SK-N-SH (cell line): ENCODE measurements at regions not wholly inside any gene's neighbourhood (a gene's known extent, or its start where the extent isn't known, plus 50 kb on each side); places are given as distances from the start of the nearest gene placed in this dataset.

Experiments used
- CTCF ChIA-PET: fragments of 300-600, 350-600 bp; formaldehyde crosslinking; extraction: SDS; loops from one replicate; lab custom pipeline; 2021; lab: Yijun Ruan, JAX
- POLR2A ChIA-PET: fragments of 350-600 bp; sonication (Branson Sonifier 250); formaldehyde crosslinking; extraction: SDS; loops from one replicate; lab custom pipeline; 2020; ENCODE audit warnings: antibody characterized with exemption, inconsistent platforms; lab: Yijun Ruan, JAX
- DNase-seq: peaks from one replicate; pipeline ENCODE4 v3.0.0; 2012
- H2AFZ ChIP-seq: fragments of 200-600 bp; sonication (generic); 2 replicates; pipeline ENCODE4 v1.8.1; 2016; ENCODE audit warnings: antibody characterized with exemption, mild to moderate bottlenecking, low read depth
- H3F3A ChIP-seq: fragments of 200-600 bp; sonication (generic); replicated peaks from 2 replicates; pipeline ENCODE3; 2016; ENCODE audit warnings: antibody characterized with exemption, mild to moderate bottlenecking; ENCODE audit not compliant: insufficient read depth
- H3K27ac ChIP-seq, 2 experiments: fragments of 200-500 bp in 1 of 2; fragments of 200-600 bp in 1 of 2; sonication (Bioruptor generic) in 1 of 2; sonication (generic), shearing (Covaris generic) in 1 of 2; 2 replicates each; pipeline versions ENCODE4 v1.5.1 to v1.6.1; 2014 to 2016; ENCODE audit warnings: low read depth in 2 of 2, inconsistent platforms in 1 of 2, low read length in 1 of 2, mild to moderate bottlenecking in 1 of 2, mixed read lengths in 1 of 2
- H3K27me3 ChIP-seq: fragments of 200-600 bp; sonication (generic), shearing (Covaris generic); 2 replicates; pipeline ENCODE4 v1.6.1; 2016; ENCODE audit warnings: mixed run types; ENCODE audit not compliant: insufficient read depth
- H3K36me3 ChIP-seq, 2 experiments: fragments of 200-500 bp in 1 of 2; fragments of 200-600 bp in 1 of 2; sonication (Bioruptor generic) in 1 of 2; sonication (generic) in 1 of 2; replicated peaks in 1 of 2; 2 replicates each; pipeline versions ENCODE3 to v1.5.1; 2014 to 2016; ENCODE audit warnings: low read length in 1 of 2, mild to moderate bottlenecking in 1 of 2; ENCODE audit not compliant: insufficient read depth in 2 of 2, control insufficient read depth in 1 of 2
- H3K4me1 ChIP-seq, 2 experiments: fragments of 200-500 bp in 1 of 2; fragments of 200-600 bp in 1 of 2; sonication (Bioruptor generic) in 1 of 2; sonication (generic), shearing (Covaris generic) in 1 of 2; 2 replicates each; pipeline versions ENCODE4 v1.5.1 to v1.6.1; 2014 to 2016; ENCODE audit warnings: low read depth in 1 of 2, low read length in 1 of 2, mixed run types in 1 of 2; ENCODE audit not compliant: insufficient read depth in 2 of 2, control insufficient read depth in 1 of 2
- H3K4me2 ChIP-seq: fragments of 200-600 bp; sonication (generic), shearing (Covaris generic); 2 replicates; pipeline ENCODE4 v1.6.1; 2017; ENCODE audit warnings: mixed run types
- H3K4me3 ChIP-seq, 2 experiments: fragments of 200-500 bp in 1 of 2; fragments of 200-600 bp in 1 of 2; sonication (Bioruptor generic) in 1 of 2; sonication (generic), shearing (Covaris generic) in 1 of 2; 2 replicates each; pipeline versions ENCODE4 v1.5.1 to v1.8.1; 2014 to 2016; ENCODE audit warnings: low read depth in 2 of 2, inconsistent platforms in 1 of 2, low read length in 1 of 2, mild to moderate bottlenecking in 1 of 2, mixed read lengths in 1 of 2, moderate library complexity in 1 of 2
- H3K79me2 ChIP-seq: fragments of 200-600 bp; sonication (generic); 2 replicates; pipeline ENCODE4 v1.8.1; 2017; ENCODE audit warnings: mild to moderate bottlenecking; ENCODE audit not compliant: insufficient read depth
- H3K9ac ChIP-seq: fragments of 200-600 bp; sonication (generic); 2 replicates; pipeline ENCODE4 v1.6.1; 2017; ENCODE audit warnings: mixed run types
- H3K9me2 ChIP-seq: fragments of 200-600 bp; sonication (generic); 2 replicates; pipeline ENCODE4 v1.6.1; 2017; ENCODE audit warnings: mixed run types
- H3K9me3 ChIP-seq: fragments of 200-600 bp; sonication (generic); 2 replicates; pipeline ENCODE4 v1.6.1; 2017; ENCODE audit warnings: mixed run types, mild to moderate bottlenecking, moderate library complexity
- H4K20me1 ChIP-seq: fragments of 200-600 bp; sonication (generic); 2 replicates; pipeline ENCODE4 v1.6.1; 2017; ENCODE audit warnings: mild to moderate bottlenecking, mixed run types; ENCODE audit not compliant: insufficient read depth
- CHD2 ChIP-seq: fragments of 150-350 bp; IDR thresholded peaks from 2 replicates; pipeline ENCODE4 v1.6.1; 2018; ENCODE audit warnings: low read length; ENCODE audit not compliant: partially characterized antibody
- CTCF ChIP-seq: fragments of 200-600 bp; sonication (generic); IDR thresholded peaks from 2 replicates; pipeline ENCODE4 v1.6.1; 2017; ENCODE audit warnings: antibody characterized with exemption, mild to moderate bottlenecking, moderate library complexity
- ELF1 ChIP-seq: IDR thresholded peaks from 2 replicates; pipeline ENCODE4 v1.4.0; 2012
- EP300 ChIP-seq, 2 experiments: IDR thresholded peaks; 2 replicates each; pipeline versions ENCODE4 v1.4.0 to v1.6.1; 2012; ENCODE audit warnings: borderline replicate concordance in 1 of 2, low read depth in 1 of 2, low read length in 1 of 2
- FOSL2 ChIP-seq: IDR thresholded peaks from 2 replicates; pipeline ENCODE4 v1.4.0; 2012; ENCODE audit warnings: low read depth, mild to moderate bottlenecking, moderate library complexity, borderline replicate concordance
- FOXJ3 ChIP-seq: sonication (generic); formaldehyde crosslinking; IDR thresholded peaks from 2 replicates; pipeline ENCODE4 v1.5.1; 2020; ENCODE audit warnings: mild to moderate bottlenecking, missing genetic modification reagents
- FOXM1 ChIP-seq: IDR thresholded peaks from 2 replicates; pipeline ENCODE4 v1.4.0; 2012; ENCODE audit warnings: low read depth, mild to moderate bottlenecking
- GABPA ChIP-seq: IDR thresholded peaks from 2 replicates; pipeline ENCODE4 v1.4.0; 2012; ENCODE audit warnings: low read depth, mild to moderate bottlenecking
- GATA2 ChIP-seq: sonication (generic); formaldehyde crosslinking; IDR thresholded peaks from 2 replicates; pipeline ENCODE4 v1.5.0; 2020; ENCODE audit warnings: mild to moderate bottlenecking, missing genetic modification reagents
- JUND ChIP-seq: IDR thresholded peaks from 2 replicates; pipeline ENCODE4 v1.4.0; 2012
- MAX ChIP-seq: IDR thresholded peaks from 2 replicates; pipeline ENCODE4 v1.4.0; 2012; ENCODE audit warnings: low read depth
- NFIC ChIP-seq: IDR thresholded peaks from 2 replicates; pipeline ENCODE4 v1.4.0; 2012; ENCODE audit warnings: borderline replicate concordance
- NRF1 ChIP-seq: IDR thresholded peaks from 2 replicates; pipeline ENCODE4 v1.6.1; 2012; ENCODE audit warnings: low read depth, mild to moderate bottlenecking, low read length
- RFX5 ChIP-seq: IDR thresholded peaks from 2 replicates; pipeline ENCODE4 v1.6.1; 2012; ENCODE audit warnings: mild to moderate bottlenecking, improper control_type of control experiment, low read length
- SMC3 ChIP-seq: IDR thresholded peaks from 2 replicates; pipeline ENCODE4 v1.6.1; 2012; ENCODE audit warnings: low read depth, low read length, improper control_type of control experiment
- TCF12 ChIP-seq: IDR thresholded peaks from 2 replicates; pipeline ENCODE4 v1.4.0; 2012
- TEAD4 ChIP-seq: IDR thresholded peaks from 2 replicates; pipeline ENCODE4 v1.4.0; 2012; ENCODE audit warnings: mild to moderate bottlenecking, borderline replicate concordance; ENCODE audit not compliant: insufficient read depth
- YY1 ChIP-seq: IDR thresholded peaks from 2 replicates; pipeline ENCODE4 v1.4.0; 2012; ENCODE audit warnings: low read depth, mild to moderate bottlenecking
- ZBTB33 ChIP-seq: IDR thresholded peaks from 2 replicates; pipeline ENCODE4 v1.4.0; 2012; ENCODE audit warnings: low read depth, borderline replicate concordance

GRCh38 chr3:103112273-103112672 is 677.5 kb downstream of the ZPLD1 start:
- H3K27me3 ChIP-seq: no peaks in the 10 kb centered on the region
- H3K9ac ChIP-seq: no peak overlapping the region
- no peaks in the 10 kb centered on the region for H3F3A ChIP-seq
- no peak for DNase-seq
- no peak for TF ChIP-seq GATA2
- TF ChIP-seq NFIC: no peak
- TF ChIP-seq EP300 (IDR thresholded peaks at IDR 0.05; ENCODE audit: borderline replicate concordance in 1 of 2, low read depth in 1 of 2, low read length in 1 of 2): no peak
- TF ChIP-seq FOSL2: no peak
- TF ChIP-seq SMC3: no peak
- TF ChIP-seq CTCF: no peak
- TF ChIP-seq FOXM1: no peak
- TF ChIP-seq ZBTB33: no peak
- no peak for TF ChIP-seq YY1
- no peak for TF ChIP-seq GABPA
- TF ChIP-seq ELF1: no peak
- TF ChIP-seq NRF1: no peak
- TF ChIP-seq JUND: no peak
- no peak for TF ChIP-seq RFX5
- TF ChIP-seq TCF12: no peak
- TF ChIP-seq FOXJ3 (CRISPR knock-in tag): no peak
- TF ChIP-seq CHD2: no peak
- TF ChIP-seq MAX: no peak
- no peak for TF ChIP-seq TEAD4
- peaks cover 5% of the 10 kb centered on the region; the same call in 1 of the 2 replicates for H3K9me2 ChIP-seq
- no peak overlapping the region for H2AFZ ChIP-seq
- no peaks in the 10 kb centered on the region for H3K9me3 ChIP-seq
- POLR2A ChIA-PET: no interaction called here
- CTCF ChIA-PET: no interaction called here
- H3K4me3 ChIP-seq: no peak overlapping the region
- no peaks in the 10 kb centered on the region for H3K36me3 ChIP-seq
- H4K20me1 ChIP-seq: no peaks in the 10 kb centered on the region
- no peaks in the 10 kb centered on the region; a peak in 2 of 4 replicates for H3K4me1 ChIP-seq
- H3K27ac ChIP-seq: no peak overlapping the region; a peak in 1 of 4 replicates
- H3K4me2 ChIP-seq: no peak overlapping the region
- no peaks in the 10 kb centered on the region for H3K79me2 ChIP-seq
